ENCODE measurements at regions not wholly inside any gene's neighbourhood (a gene's known extent, or its start where the extent isn't known, plus 50 kb on each side); places are given as distances from the start of the nearest gene placed in this dataset.

DNA sequence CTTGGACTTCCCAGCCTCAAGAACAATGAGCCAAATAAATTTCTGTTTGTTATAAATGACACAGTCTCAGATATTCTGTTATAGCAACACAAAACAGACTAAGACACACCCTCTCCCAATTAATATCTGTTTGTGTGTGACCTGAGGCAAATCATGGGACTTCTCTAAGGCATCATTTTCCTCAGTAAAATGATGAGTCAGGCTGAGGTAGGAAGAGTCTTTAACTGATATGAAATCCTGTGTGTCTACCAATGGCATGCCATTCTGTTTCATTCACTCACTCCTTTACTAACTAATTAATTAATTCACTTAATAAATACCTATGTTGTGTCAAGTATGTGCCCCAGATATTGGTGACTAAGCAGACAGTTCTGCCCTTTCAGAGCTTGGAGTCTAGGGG lies 258.4 kb upstream of the CRY1 start:
- Histone ChIP-seq H3K36me3 (replicated peaks; ENCODE audit: insufficient read depth, low read depth) (no peaks in the 10 kb centered on the region), H3K9me3 (ENCODE audit: low read depth) (no peaks in the 10 kb centered on the region), H3K4me3 (no peak overlapping the region), H3K4me2 (no peak overlapping the region), H3K79me2 (no peaks in the 10 kb centered on the region), H3K4me1 (ENCODE audit: insufficient read depth) (peaks cover 5% of the 10 kb centered on the region), H3K27ac (no peak overlapping the region), H3K9me2 (replicated peaks; ENCODE audit: insufficient read depth) (no peaks in the 10 kb centered on the region), H4K20me1 (ENCODE audit: insufficient read depth, poor library complexity, severe bottlenecking) (no peaks in the 10 kb centered on the region), H3K27me3 (no peaks in the 10 kb centered on the region), H2AFZ (no peak overlapping the region)
- DNase-seq (ENCODE audit: low spot score): no peak
- TF ChIP-seq, protein P1, sequence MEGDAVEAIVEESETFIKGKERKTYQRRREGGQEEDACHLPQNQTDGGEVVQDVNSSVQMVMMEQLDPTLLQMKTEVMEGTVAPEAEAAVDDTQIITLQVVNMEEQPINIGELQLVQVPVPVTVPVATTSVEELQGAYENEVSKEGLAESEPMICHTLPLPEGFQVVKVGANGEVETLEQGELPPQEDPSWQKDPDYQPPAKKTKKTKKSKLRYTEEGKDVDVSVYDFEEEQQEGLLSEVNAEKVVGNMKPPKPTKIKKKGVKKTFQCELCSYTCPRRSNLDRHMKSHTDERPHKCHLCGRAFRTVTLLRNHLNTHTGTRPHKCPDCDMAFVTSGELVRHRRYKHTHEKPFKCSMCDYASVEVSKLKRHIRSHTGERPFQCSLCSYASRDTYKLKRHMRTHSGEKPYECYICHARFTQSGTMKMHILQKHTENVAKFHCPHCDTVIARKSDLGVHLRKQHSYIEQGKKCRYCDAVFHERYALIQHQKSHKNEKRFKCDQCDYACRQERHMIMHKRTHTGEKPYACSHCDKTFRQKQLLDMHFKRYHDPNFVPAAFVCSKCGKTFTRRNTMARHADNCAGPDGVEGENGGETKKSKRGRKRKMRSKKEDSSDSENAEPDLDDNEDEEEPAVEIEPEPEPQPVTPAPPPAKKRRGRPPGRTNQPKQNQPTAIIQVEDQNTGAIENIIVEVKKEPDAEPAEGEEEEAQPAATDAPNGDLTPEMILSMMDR (IDR thresholded peaks at IDR 0.05; ENCODE audit: poor library complexity): no peak
- TF ChIP-seq EZH2 (IDR thresholded peaks at IDR 0.05; ENCODE audit: borderline replicate concordance): no peak
- TF ChIP-seq EZH2phosphoT487 (IDR thresholded peaks at IDR 0.05; ENCODE audit: low read depth, severe bottlenecking, unreplicated experiment): no peak

DNA sequence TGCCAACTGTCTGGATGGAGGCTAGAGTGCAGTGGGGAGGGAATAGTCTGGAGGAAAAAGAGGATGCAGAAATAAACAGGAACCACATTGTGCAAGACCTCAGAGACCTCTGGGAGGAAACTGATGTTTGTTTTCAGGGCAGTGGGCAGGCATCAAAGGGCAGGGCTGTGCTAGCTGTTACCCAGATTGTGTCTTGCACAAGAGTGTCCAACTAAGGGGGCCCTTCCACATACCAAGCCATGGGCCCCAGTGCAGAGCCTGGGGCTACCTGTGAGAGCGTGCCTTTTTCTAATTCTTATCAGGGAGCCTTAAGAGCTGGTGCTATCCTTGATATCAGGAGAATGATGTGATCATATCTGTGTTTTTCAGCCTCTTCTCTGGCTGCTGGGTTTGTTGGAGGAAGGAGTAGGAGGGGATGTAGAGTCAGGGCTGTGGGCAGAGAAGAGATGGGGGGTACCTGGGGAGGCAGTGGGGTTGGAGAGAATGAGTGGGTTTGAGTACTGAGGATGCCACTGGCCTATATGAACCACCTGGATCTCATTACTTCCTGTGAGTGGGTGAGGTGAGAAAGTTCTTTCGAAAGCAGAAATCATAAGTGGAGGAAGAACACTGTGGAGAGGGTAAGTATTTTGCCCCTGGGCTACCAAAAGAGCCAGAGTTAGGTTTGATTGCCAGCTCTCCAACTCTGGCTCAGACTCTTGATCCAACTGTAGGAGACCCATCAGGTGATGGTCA lies 259.2 kb upstream of the CRY1 start:
- no peaks in the 10 kb centered on the region for H3K9me2 ChIP-seq (replicated peaks; ENCODE audit: insufficient read depth)
- no peaks in the 10 kb centered on the region for H3K79me2 ChIP-seq
- WGBS (ENCODE audit: low lambda C conversion rate, missing lambda C conversion rate): 81% methylated on average over 2 of the region's 2 CpGs
- TF ChIP-seq EZH2phosphoT487 (IDR thresholded peaks at IDR 0.05; ENCODE audit: low read depth, severe bottlenecking, unreplicated experiment) (no peak), EZH2 (IDR thresholded peaks at IDR 0.05; ENCODE audit: borderline replicate concordance) (no peak)
- TF ChIP-seq, protein P1 (IDR thresholded peaks at IDR 0.05; ENCODE audit: poor library complexity): no peak
- H3K27me3 ChIP-seq: no peaks in the 10 kb centered on the region
- no peak for DNase-seq (ENCODE audit: low spot score)
- H3K4me2 ChIP-seq: no peak overlapping the region
- H3K4me1 ChIP-seq (ENCODE audit: insufficient read depth): peaks cover 5% of the 10 kb centered on the region
- no peak overlapping the region for H2AFZ ChIP-seq
- no peaks in the 10 kb centered on the region for H3K9me3 ChIP-seq (ENCODE audit: low read depth)
- no peaks in the 10 kb centered on the region for H3K36me3 ChIP-seq (replicated peaks; ENCODE audit: insufficient read depth, low read depth)
- no peak overlapping the region for H3K4me3 ChIP-seq
- H3K27ac ChIP-seq: no peak overlapping the region
- no peaks in the 10 kb centered on the region for H4K20me1 ChIP-seq (ENCODE audit: insufficient read depth, poor library complexity, severe bottlenecking)

DNA sequence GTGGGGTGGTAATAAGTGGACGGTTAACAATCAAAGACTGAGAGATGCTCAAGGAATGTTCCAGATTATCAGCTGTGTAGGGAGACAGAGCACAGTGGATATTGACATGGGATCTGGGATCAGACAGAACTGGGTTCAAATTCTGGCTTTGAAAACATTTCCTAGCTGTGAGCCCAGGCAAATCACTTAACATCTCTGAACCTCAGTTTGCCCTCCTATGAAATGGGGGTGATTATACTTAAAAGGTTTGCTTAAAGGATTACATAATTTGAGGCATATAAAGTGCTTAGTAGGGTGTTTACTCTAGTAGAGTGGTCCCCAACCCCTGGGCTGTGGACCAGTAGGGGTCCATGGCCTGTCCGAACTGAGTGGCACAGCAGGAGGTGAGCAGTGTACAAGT lies 260.0 kb upstream of the CRY1 start:
- 96% methylated on average over 2 of the region's 2 CpGs for WGBS (ENCODE audit: low lambda C conversion rate, missing lambda C conversion rate)
- H3K4me3 ChIP-seq: no peak overlapping the region
- TF ChIP-seq EZH2 (IDR thresholded peaks at IDR 0.05; ENCODE audit: borderline replicate concordance): no peak
- TF ChIP-seq, protein P1 (IDR thresholded peaks at IDR 0.05; ENCODE audit: poor library complexity): no peak
- TF ChIP-seq EZH2phosphoT487 (IDR thresholded peaks at IDR 0.05; ENCODE audit: low read depth, severe bottlenecking, unreplicated experiment): no peak
- H3K27me3 ChIP-seq: no peaks in the 10 kb centered on the region
- H3K4me1 ChIP-seq (ENCODE audit: insufficient read depth): peaks cover 5% of the 10 kb centered on the region
- H3K36me3 ChIP-seq (replicated peaks; ENCODE audit: insufficient read depth, low read depth): no peaks in the 10 kb centered on the region
- H3K79me2 ChIP-seq: no peaks in the 10 kb centered on the region
- no peak overlapping the region for H3K4me2 ChIP-seq
- no peak for DNase-seq (ENCODE audit: low spot score)
- H2AFZ ChIP-seq: no peak overlapping the region
- no peak overlapping the region for H3K27ac ChIP-seq
- H4K20me1 ChIP-seq (ENCODE audit: insufficient read depth, poor library complexity, severe bottlenecking): no peaks in the 10 kb centered on the region
- H3K9me2 ChIP-seq (replicated peaks; ENCODE audit: insufficient read depth): no peaks in the 10 kb centered on the region
- H3K9me3 ChIP-seq (ENCODE audit: low read depth): no peaks in the 10 kb centered on the region
